ENCODE measurements at regions not wholly inside any gene's neighbourhood (a gene's known extent, or its start where the extent isn't known, plus 50 kb on each side); places are given as distances from the start of the nearest gene placed in this dataset.

DNA sequence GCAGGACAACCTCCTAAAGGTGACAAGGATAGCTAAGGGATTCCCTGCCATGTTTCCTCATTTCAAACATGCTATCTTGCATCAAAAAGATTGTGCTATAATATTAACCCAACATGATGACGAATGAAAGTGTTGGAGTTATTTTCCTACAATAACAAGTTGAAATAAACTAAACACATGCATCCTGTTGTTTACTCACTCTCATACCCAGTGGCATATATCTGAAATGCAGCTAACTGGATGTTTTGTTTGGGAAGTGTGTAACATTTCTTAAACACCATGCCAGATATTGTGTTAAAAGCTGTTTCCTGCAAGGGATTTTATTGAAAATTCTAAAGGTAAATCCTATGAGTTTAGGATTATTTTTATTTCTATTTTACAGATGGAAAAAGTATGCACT lies 139.6 kb downstream of the TFPI2 start:
- TF ChIP-seq CTCF (IDR thresholded peaks at IDR 0.05) = no peak
- no peak for TF ChIP-seq POLR2A (IDR thresholded peaks at IDR 0.05)
